Activated naive CD4-positive, alpha-beta T cell (primary cell): ENCODE measurements at regions not wholly inside any gene's neighbourhood (a gene's known extent, or its start where the extent isn't known, plus 50 kb on each side); places are given as distances from the start of the nearest gene placed in this dataset.

ENCODE experiments used
- DNase-seq, 4 experiments: peaks; one replicate each; lab custom pipeline; 2025; lab: John Stamatoyannopoulos, UW

DNA sequence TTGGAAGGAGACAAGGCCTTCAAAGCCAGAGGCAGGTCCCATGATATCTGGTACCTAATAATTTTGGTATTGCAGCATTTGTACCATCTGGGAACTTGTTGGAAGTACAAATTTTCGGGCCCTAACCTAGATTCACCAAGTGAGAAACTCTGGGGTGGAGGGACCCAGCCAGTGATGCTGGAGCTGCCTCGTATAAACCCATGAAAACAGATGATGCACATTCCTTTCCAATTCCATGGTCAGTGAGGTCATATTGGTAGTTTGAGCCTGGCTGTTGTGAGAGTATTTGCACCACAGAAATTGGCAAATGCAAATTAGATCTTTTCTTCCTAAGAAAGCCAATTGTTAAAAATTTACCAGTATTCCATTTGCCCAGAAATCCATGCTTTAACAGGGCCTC lies 269.6 kb upstream of the PLXNA2 start:
- DNase-seq: no peak

GRCh38 chr1:208515129-208515528 lies 270.9 kb upstream of the PLXNA2 start:
- DNase-seq: no peak

GRCh38 chr1:208516780-208517179 lies 272.6 kb upstream of the PLXNA2 start:
- no peak for DNase-seq

DNA sequence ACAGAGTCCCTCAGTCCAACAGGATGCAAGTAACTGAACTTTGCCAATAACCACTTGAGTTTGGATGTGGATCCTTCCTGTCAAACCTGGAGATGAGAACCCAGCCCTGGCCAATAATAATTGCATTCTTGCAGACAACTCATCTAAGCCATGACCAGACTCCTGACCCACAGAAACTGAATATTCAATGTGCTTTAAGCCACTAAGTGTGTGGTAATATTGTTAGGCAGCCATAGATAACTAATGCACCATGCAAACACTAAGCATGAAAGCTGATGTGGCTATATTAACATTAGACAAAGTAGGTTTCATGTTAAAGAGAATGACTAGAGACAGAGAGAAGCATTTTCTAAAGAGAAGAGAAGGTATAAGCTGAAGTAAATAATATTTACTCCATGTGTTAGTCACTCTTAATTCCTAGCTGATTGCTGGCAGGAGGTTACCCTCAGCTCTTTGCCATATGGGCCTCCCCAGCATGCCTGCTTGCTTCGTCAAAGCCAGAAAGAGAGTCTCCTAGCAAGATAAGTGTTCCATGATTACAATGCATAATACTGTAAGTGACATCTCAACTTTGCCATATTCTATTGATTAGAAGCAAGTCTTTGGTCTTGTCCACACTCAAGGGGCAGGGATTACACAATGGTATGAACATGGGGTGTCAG lies 276.4 kb upstream of the PLXNA2 start:
- DNase-seq: no peak

DNA sequence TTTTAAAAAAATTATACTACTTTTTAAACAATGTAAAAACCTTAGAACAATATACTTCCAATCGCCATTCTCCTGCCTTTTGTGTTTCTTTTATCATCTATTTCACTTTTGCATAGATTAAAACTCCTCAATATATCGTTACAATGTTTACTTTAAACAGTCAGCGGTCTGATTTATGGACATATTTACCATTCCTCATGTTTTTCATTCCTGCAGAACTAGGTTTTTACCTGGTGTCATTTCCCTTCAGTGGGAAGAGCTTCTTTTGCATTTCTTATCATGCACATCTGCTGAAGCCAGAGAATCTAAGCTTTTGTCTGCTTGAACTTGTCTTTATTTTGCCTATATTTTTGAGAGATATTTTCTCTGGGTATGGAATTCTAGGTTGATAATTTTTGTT lies 277.4 kb upstream of the PLXNA2 start:
- DNase-seq: no peak

GRCh38 chr1:208523007-208523406 lies 278.8 kb upstream of the PLXNA2 start:
- DNase-seq: no peak

DNA sequence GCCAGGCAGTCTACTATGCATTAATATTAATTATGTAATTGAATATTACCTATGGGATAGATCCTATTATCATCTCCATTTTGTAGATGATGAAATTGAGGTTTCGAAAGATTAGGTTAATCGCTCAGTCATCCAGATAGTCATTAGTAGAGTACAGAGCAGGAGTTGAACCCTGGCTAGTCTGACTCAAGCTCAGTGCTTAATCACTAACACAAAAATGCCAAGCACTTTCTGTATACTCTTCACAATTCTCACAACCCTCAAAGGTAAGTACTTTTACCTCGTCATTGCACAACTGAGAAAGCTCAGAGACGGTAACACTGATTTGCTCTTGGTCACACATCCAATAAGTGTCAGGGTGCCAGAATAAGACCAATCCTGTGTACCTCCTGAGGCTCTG lies 280.2 kb upstream of the PLXNA2 start:
- DNase-seq: no peak

GRCh38 chr1:208524925-208525324 lies 280.7 kb upstream of the PLXNA2 start:
- DNase-seq: no peak

DNA sequence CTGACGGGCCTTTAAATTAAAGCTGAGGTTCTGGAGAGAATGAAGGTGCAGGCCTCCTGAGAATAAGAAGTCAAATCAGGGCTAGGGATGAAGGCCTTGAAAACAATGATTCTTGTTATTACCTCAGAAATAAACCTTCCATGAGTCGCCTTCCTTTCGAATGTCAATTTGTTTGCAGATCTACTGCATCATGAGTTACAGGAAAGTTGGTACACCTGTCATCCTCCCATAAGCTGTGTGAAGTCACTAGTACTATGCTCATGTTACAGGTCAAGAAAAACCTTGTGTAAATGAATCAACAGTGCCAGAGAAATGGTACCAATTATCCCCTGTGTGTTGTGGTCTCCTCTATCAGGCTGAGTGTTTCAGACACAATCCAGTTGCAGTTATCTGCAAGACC lies 281.2 kb upstream of the PLXNA2 start:
- DNase-seq: no peak

DNA sequence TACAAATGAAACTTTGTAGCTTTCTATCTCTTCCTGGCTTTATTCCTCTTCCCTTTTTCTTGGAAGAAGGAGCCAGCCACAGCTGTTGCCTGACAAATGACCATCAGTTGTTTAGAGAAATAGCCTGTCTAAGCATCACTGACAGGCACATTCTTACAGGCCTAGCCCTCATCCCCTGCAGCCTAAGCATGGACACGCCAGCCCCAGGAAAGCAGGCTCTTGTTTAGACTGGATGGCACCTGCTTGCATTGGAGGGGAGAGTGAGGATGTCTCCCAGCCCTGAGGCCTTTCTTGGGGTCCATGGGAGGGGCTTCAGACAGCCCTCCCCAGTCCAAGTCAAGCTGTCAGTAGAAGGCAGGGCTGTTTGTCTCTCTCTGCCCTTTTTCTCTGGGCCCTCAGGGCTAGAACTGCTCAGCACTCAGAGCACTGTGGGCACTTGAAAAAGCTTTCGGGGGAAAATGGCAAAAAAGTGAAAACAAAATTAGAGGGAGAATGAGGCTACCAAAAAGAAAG lies 282.5 kb upstream of the PLXNA2 start:
- no peak for DNase-seq

DNA sequence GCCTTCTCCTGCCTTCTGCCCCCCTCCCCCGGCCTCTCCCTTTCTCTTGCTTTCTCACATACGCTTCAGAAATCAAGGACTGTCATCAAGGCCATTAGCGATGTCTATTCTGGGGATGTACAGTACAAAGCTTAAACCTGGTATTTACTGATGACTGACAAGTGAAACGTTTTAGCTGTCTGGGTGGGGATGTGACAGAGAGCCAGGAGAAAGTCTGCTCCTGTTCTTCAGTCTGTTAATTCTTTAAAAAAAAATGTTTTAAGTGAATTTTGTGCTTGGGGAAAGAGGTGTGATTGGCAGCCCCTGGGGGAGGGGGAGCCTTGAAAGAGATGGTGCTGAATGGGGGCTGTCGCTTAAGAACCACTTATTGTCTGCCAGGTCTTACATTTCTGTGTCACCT lies 283.0 kb upstream of the PLXNA2 start:
- no peak for DNase-seq

- no peak for DNase-seq
Measured at GRCh38 chr1:208528578-208529240, 284.5 kb upstream of the PLXNA2 start.

DNA sequence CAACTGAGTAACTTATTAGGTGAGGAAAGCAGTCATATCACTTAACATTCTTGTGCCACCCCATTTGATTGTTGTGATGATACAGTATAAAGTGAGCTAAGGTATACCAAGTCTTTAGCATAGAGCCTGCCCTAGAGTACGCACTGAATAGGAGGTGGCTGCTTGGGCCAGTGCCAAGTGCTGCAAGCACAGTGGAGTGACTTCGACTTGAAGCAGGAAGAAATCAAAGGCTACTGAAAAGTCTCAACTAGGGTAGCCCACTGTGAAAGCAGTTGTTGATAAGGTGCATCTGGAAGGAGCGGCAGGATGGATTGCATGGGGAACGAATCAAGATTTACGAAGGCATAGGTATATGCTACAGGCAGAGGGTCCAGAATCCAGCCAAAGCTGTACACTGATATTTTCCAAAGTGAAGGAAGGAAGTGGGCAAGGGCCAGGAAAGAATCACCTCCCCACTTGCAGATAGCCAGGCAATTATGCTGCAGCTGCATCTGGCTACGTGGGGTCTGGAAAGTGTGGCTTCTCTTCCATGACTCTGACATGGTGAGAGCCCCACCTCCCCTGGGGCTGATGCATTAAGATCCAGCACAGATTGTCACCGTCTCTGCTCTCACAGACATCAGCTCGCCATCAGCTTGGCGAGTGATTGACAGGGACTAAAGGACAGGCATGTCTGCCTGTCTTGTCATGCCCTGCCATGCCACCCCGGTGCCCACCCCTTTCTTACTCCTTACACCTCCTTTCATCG lies 287.0 kb upstream of the PLXNA2 start:
- no peak for DNase-seq

DNA sequence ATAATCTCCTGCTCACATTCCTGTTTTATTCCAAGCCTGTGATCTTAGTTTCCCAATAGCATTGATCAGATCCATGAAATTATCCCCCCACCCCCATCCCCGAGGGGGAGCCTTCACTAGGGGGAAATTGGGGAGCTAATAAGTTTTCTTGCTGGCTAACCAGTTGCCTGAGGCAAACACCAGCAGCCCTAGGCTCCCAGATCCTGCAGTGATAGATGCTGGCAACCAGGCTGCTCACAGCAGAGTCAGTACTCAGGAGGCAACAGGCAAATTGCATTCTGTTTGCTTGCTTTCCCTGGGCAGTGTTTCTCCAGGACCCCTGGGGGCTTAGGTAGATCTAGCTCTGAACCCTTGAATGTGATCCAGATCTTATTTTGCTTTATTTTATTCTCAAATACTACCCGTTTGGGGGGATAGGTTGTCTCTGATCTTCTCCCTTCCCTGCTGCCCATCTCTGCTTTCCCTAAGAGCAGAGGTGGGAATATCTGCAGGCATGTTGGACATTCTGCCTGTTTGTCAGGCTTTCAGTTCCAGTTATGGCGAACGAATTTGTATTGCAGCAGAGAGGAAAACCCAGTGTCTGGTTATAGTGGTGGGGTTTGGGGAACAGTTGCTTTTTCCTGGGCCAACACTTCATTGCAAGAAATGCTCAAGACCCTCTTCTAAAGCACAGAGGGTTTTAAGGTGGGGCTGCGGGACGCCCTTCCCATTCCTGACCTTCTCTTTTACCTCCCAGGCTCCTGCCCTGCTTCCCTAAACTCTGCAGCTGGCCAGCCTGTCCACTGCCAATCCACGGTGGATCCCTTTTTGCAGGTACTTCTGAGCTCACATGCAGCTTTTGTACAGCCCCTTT lies 289.8 kb upstream of the PLXNA2 start:
- no peak for DNase-seq

DNA sequence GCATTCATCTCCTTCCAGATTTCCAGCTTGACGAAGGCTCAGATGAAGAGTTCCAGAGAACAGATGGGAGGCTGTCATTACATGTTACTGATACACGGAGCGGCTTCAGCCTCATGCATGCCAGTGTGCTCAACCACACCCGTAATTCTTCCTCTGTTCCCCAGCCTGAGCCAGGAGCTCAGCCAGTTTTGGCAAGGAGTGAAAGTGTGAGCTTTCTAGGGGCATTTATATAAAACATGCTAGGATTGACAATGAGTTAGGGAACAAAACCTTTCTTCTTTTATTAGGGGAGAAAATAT lies 290.4 kb upstream of the PLXNA2 start:
- no peak for DNase-seq

GRCh38 chr1:208534979-208535378 lies 290.8 kb upstream of the PLXNA2 start:
- DNase-seq: no peak

- DNase-seq: no peak
Measured at GRCh38 chr1:208535511-208535910, 291.3 kb upstream of the PLXNA2 start.

- no peak for DNase-seq
Measured at GRCh38 chr1:208536212-208536611, 292.0 kb upstream of the PLXNA2 start.

DNA sequence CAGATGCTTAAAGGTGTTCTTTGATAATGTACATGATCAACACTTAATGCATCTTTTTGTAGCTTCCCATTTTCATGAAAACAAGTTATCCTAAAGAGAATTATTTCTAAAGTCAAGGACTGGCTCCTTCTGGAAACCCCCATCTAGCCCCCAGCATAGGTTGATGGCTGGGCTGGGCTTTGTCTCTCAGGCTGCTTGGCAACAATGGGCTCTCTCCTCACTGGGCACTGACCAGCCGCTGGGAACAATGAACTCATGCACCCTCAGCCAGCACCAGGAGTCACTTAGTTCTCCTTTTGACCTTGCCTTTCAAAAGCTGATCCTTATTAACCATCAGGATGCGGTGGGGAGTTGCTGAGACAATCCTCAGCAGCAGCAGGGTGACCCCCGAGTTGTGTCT lies 293.0 kb upstream of the PLXNA2 start:
- no peak for DNase-seq

- no peak for DNase-seq
Measured at GRCh38 chr1:208538078-208538477, 293.9 kb upstream of the PLXNA2 start.

GRCh38 chr1:208538587-208538986 lies 294.4 kb upstream of the PLXNA2 start:
- no peak for DNase-seq

DNA sequence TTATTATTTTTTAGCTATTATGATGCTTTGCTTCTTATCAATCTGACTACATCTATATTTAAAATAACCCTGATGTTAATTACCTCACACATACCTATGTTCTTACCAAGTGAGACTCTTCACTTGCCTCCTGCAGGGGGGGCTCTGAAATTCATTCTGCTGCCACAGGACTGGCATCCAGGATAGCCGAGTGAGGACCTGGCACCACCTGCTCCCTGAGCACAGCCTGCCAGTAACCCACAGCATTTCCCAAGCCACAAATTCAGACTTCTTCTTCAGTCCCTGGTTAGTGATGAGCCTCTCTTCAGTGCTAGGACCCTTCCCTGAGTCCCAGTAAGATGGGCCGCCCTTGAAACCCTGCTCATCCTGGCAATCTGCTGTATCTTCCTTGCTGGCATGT lies 296.5 kb upstream of the PLXNA2 start:
- no peak for DNase-seq
